Stimulated activated CD8-positive, alpha-beta memory T cell treated with anti-CD3 and anti-CD28 coated beads, Interleukin-7, amount 100 ng/mL, for 4 hours (primary cell): ENCODE measurements at regions not wholly inside any gene's neighbourhood (a gene's known extent, or its start where the extent isn't known, plus 50 kb on each side); places are given as distances from the start of the nearest gene placed in this dataset.

ENCODE experiments used
- DNase-seq, 2 donors: peaks; one replicate each; pipeline ENCODE4 v3.0.0-alpha.2; 2020; ENCODE audit warnings: low read depth in 2 of 2

DNA sequence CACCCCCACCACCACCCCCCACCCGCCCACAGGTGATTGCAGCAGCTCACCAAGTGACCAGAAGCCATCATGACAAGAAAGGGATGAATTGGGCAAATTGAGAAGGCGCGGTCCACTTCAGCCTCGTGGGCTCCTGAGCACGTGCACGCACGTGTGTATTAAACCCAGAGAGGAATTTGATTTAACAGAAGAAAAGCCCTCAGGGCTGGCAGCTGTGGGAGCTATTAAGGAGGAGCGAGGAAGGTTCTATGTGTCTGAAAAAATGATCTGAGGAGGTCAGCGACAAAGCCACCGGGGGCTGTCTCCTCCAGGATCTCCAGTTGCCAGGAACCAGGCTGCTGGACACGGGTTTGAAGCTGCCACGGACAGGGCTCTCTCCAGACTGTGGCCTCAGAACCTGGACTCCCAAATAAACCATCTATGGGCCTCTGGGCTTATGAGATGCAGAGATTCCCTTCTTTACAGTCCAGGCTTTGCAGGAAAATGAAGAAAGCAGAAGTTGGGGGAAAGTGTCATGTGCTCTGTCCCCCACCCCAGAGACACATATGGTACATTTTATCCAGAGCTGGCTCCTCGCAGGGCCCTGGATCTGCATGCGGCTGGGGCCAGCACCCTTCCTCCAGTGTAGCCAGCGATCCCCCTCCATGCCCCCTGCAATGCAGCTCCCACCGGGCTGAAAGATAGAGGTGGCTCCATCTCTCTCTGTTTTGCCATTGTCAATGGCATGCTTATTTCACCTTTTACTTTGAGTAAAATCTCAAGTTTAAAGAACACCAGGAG lies 219.7 kb upstream of the RPL38 start:
- no peak for DNase-seq

DNA sequence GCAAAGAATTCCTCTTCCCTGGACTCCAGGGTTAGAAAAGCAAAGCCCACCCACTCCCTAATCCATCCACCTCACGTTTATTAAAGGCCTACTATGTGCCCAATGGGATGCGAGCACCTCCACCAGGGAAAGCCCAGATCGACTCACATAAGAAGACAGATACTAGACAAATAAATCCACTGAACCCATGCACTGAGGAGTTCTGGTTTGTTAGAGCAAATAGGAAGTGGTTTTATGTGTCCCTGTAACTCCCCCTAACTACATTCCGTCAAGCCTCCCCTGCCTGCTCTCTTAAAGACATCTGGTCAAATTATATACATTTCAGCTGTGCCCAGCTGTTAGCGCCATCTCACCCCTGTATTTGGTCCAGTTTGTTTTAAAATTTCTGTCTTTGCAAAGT lies 218.5 kb upstream of the RPL38 start:
- no peak for DNase-seq

DNA sequence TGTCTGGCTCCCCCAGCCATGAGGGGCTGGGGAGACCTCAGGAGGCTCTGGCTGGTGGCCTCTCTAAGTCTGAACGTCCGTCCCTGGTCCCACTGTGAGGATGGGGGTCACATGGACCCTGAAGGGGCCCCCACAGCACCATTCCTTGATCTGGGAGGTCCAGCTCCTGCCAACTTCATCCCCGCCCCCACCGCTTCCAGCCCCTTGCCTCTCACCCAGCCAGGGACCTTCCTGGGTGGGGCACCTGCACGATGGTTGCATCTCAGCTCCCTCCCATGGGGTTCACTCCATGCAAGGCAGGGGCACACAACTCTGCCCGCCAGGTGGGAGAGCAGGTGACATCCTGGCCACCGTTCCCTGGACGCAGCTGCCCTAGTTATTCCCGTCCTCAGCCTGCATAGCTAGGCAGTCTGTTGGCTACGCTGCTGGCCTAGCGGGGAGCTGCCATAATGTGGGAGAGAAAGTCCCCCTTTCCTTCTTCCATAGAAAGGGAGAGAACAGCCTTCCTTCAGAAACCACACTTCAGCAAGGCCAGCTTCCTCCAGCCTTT lies 217.9 kb upstream of the RPL38 start:
- DNase-seq, result no peak

DNA sequence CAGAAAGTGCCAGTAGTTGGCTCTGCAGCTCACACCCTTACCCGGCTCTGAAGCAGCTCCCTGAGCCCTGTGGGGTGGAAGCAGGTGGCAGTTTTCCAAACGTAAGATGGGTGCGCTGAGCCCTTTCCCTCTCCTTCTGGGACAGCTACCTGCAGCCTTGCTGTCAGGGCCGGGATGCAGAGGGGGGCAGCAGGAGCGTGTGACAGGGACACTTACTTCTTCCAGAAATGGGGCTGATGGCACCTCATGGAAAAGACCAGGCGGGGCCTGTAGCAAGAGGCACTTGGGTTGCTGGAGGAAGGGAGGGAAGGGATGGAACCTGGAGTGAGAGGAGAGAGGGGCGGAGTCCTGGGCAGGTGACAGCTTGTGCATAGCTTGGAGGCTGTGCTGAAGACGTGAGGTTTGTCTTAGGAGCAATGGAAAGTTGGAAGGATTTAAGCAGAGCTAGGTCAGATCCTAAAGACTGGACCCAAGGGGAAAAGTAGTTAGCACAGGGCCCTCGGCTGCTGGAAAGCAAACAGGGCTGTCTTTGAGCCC lies 216.8 kb upstream of the RPL38 start:
- DNase-seq, result no peak

DNA sequence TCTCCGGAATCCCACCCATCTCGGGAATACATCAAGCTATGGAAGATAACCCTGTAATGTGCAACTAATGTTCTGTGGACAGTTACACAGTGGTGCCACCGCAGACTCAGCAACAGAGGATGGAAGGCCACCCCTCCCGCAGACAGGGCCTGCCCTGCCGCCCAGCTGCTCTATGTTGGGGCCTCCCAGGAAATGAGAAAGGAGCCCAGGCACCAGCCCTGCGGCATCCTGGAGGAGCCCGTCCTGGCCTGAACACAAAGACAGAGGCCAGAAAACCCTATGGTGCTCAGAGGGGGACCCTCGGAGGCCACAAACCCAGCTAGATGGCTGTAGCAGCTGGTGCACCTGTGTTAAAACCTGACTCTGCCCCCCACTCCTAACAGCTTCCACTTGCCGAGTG lies 216.1 kb upstream of the RPL38 start:
- DNase-seq, result no peak

DNA sequence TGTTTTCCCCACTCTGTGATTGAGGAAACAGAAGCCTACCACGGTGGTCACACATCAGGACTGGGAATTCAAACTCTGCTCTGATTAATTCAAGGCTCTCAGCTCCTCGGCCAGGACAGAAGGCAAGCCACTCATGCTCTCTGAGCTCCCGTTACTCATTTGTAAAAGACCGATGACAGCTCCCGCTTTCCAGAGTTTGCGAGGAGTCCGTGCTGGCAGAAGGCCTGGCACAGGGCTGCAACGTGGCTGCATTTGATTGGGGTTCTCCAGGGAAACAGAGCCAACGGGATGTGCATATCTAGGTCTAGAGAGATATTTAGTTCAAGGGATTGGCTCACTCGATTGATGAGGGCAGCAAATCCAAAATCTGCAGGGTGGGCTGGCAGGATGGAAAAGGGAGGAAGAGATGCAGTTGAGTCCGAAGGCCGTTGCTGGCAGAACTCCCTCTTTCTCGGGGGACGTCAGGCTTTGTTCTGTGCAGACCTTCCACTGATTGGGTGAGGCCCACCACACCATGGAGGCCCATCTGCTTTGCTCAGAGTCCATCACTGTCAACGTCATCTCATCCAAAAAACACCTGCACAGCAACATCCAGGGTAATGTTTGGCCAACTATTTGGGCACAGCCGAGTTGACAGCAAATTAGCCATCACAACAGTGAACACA lies 215.5 kb upstream of the RPL38 start:
- DNase-seq, result no peak

DNA sequence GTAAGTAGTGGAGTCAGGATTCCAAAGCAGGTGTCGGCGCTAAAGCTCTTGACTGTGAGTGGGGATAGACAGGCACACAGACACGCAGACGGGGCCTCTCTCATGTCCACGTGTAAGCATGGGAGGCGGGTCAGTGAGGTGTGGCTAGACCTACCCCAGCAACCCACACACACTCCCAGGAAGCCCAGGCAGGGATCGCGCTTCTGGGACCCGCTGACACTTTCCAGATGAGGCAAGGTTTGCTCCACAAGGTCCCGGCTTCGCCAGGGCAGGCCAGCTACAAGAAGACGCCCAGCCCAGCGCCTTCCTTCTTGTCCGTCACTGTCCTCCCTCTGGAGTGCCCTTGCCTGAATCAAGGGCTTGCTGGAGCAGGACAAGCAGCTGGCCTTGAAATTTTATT lies 213.8 kb upstream of the RPL38 start:
- DNase-seq, result no peak

DNA sequence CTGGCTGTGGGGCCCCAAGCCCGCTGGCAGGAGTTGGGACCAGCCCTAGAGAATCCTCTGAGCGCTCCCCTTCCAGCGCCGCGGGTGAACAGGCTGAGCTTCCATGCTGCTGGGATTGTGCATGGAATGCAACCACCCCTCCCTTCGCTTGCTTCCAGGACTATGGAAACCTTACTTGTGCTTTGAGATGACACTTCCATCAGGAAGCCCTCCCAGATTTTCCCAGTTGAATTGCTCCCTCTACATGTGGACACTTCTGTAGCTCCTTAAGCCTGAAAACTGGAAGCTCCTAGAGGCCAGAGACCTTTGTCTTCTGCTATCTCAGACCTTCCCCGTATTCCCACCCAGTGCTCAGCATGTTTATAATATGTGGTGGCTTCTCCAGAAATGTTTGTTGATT lies 213.2 kb upstream of the RPL38 start:
- no peak for DNase-seq

DNA sequence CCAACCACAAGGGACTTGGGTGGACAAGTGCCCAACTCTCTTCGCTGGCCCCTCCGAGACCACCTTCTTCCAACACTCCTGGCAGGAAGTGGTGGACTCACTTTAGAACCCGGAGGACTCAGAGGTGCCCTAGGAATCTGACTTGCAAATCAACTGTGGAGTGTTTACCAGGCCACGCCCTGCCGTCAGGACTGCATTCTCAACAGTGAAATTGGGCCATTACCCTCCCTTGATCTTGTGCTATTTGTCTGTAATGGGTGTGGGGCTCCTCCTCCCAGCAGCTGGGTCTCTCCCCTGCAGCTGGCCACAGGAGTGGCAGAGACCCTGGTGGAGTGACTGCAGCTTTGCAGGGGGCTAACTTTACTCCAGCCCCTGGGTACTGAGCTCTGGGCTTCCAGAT lies 212.2 kb upstream of the RPL38 start:
- no peak for DNase-seq

DNA sequence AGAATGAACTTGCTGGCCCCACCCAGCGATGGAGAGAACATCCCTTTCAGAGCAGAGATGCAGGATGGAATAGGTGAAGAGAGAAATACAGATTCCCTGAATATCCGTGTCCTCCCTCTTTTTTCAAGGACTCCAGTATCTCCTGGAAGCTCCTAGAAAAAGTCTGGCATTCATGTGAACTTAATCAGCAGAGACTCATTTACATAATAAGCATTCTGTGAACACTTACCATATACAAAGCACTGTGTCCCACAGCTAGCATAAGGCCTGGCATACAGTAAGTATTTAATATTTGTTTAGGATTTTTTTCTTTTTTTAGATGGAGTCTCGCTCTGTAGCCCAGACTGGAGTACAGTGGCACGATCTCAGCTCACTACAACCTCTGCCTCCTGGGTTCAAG lies 208.5 kb upstream of the RPL38 start:
- no peak for DNase-seq

DNA sequence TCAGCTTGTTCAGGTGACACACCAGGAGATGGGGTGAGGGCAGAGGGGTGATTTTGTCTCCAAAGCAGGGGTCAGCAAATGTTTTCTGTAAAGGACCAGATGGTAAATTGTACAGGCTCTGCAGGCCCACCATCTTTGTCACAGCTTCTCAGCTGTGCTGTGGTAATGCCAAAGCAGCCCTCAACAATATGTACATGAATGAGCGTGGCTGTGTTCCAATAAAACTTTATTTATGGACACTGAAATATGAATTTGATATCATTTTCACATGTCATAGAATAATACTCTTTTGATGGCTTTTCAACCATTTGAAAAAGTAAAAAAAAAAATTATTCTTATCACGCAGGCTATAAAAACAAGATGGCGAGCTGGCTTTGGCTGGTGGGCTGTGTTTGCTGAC lies 206.4 kb upstream of the RPL38 start:
- no peak for DNase-seq

DNA sequence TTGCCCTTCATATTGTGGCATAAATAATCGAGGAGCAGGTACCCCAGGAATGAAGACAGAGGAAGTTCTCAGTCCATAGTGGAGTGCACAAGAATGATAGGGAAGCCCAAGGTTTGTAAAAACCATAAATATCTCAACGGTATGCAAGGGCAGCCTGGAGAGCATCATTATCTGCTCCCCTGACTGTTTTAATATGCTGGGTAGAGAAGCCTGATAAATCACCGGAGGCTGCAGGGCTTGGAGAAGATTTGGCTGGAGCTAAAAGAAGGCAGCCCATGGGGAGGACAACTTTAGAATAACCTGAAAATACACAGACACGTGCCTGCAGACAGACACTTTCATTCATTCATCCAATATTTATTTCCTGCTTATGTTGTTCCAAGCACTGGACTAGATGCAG lies 205.2 kb upstream of the RPL38 start:
- no peak for DNase-seq

DNA sequence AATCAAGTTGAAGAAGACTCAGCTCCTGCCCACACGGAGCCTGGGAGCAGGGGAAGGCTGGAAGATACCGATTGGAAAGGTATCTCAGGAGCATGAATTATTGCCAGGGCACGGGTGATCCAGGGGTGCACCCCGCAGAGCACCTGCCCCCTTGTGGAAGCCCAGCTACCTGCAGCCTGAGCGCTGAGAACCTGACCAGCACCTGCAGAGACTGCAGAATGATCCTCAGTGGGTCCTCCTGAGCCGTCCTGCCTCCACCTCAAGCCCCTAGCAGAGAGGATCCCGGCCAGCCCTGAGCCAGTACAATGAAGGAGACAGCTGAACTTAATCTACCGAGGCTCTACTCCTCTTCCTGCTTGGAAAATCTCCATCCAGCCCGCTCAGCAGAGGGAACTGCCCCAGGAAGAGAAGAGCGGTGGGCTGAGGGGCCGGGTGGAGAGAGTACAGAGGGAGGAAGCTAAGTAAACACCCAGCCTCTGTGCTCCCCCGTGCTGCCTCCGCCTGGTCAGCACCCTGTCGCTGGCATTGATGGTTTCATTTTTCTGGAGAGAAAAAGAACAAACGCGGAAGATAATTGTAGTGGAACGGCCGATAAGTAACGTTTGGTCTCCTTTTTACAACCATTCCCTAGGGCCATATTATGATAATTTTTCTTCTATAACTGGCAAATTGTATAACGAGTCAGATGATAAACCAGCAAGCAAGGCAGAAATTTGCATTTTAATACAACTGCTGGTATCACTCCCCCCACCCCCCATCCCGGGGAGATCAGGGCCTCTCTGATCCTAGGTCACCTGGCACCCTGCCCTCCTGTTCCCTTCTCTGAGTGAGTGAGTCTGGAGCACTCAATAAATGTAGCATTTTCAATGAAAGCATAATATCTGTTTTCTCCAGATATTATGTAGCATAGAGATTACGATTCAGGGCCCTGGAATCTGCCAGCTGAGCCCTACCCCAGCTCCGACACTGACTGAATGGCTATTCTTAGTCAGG lies 204.5 kb upstream of the RPL38 start:
- peak; percentile 2 to 39 for DNase-seq

DNA sequence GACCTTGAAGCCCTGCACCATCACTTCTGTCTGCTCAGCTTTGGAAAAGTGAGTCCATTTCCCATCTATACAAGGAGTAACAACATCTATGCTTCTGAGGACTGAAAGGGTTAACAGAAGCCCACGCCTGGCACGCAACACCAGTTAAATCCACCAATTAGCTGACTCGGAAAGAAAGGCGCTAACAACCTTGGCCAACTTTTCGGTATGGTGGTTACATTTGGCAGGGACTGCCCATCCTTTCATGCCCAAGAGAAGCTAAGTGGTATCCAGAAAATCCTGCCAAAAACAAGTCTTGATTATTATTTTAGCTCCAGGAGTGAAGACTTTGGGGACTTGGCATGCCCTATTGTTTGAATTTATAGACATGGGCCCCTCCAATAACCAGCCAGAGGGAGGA lies 202.3 kb upstream of the RPL38 start:
- no peak for DNase-seq

DNA sequence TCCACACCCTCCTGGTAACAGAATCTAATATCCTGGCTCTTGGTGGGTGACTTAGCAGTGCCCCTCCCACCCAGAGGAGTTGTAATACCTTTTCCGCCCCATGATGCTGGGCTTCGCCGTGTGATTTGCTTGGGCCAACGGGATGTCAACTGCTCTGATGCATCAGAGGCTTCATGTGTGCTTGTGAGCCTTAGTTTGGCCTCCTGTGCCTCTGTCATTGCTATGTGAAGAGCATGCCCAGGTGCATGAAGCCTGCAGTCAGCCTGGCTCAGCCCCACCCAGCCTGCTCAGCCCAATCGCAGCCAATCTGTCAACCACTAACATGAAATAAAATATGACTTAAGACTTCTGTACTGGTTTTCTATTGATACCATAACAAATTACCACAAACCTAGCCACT lies 201.2 kb upstream of the RPL38 start:
- no peak for DNase-seq

DNA sequence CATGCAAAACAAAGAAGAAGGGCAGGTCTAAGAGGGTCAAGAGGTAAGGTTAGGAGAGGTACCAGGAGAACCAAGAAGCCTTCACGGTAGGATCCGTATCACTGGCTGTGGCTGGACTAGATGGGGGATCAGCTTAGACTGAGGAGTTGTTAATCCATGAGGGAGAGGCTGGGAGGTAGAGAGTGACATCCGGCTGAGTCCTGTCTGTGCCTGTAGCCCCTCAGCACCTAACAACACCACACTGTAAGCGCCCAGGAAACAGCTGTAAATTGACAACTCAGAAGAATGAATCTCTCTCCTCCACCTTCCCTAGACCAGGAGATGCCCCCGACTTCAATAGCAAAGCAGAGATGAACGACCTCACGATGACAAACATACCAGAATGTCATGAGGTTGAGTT lies 199.4 kb upstream of the RPL38 start:
- DNase-seq, result no peak

DNA sequence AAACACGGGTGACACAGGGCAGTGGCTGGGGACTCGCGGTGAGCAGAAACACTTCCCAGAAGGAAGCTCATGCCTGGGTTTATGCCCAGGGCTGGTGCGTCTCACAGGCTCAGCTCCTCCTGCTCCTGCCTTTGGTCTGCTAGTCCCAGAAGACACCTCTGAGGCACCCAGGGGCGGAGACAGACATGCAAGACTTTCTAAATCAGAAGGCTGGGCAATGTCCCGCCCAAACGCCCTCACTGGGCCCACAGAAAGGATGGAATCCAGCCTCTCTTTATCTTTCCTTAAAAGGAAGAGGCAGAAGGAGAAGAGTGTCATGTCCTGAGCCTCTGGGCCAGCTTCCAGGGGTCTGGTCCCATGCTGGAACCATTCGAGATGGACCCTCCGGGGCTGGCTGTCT lies 197.7 kb upstream of the RPL38 start:
- DNase-seq, result no peak

DNA sequence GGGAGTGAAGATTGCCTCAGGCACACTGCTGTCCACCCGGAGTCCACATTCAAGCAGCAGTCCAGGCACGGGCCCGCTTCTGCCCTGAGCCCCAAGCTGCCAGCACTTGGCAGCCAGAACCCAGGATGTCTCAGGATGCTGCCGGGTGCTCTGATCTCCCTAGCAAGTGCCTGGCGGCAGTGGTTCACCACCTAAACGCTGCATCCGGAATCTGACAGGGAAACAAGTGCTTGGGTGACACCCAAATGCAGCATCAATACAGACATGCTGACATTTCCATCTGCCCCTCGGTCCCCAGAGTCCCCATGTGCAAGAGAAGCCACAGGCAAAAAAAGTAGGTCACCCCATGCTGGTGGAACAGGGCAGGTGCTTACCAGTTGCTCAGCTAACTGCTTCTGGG lies 197.1 kb upstream of the RPL38 start:
- no peak for DNase-seq

DNA sequence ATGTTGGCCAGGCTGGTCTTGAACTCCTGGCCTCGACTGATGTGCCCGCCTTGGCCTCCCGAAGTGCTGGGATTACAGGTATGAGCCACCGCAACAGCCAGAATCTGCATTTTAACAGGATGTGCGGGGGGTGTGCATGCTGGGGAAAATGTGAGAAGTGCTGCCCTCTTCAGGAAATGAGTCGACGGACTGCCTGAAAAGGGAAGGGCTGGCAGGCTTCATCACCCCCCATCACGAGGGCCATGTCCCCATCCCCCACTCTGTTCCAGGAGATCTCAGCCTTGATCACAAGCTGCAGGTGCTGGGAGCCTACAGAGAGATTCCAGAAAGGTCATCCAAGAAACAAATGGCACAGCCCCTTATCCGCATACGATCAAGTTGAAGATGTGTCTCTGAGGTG lies 195.3 kb upstream of the RPL38 start:
- DNase-seq, result no peak

DNA sequence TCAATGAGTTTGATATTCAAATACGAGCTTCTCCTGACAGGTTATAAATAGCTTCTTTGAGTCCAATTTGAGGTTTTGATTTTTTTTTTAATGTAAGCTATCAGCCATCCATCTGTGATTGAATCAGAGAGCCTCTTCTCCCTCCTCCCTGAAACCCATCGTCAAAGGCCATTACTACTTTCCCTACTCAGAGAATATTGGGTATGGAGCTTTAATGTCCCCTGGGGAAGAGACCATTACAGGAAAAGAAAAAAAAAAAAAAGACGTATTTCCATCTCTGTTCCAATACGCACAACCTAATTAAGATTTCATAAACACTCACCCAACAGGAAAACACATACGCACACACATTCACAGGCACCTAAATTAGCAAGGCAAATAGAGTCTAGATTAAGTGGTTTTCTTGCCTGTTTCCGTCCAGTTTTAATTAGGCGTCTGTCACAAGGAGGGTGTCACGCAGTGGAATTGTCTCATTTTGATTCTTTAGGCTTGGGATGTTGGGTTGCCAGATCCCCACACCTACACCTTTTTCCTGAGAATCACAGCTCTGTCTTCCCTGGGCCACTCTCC lies 194.3 kb upstream of the RPL38 start:
- no peak for DNase-seq

DNA sequence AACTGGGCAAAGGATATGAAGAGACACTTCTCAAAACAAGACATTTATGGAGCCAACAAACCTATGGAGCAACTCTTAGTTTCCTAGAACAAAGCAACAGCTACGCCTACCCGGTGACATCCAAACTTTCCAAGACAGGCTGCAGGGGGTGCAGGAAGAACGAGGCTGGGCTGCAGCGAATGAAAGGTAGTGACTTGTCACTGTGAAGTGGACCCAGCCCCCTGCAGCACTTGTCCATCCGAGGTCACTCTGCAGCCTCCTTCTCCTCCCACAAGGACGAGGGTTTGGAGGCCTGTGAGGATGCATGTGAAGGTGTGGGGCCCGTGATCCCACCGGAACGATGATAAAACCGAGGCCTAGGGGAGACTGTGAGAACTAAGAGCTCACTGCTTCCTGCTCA lies 192.6 kb upstream of the RPL38 start:
- no peak for DNase-seq

DNA sequence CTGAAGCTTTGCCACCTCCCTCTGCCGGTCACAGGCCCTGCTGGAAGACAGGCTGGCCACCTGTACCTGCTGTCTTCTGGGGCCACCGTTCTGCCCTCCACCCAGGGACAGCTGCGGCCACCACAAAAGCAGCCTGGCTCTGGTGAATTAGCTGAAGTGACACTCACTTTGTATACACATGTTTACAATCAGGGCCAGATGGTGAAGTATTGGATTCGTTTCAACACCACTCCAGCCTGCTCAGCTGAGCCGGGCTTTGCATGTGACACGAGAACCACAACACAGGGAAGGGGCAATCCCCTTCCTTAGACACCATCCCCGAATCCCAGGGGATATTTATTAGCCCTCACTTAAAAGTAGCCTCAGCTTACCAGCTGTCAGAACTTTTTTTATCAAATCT lies 191.5 kb upstream of the RPL38 start:
- DNase-seq, result no peak
